Small intestine (tissue), 7 donors: ENCODE measurements at regions not wholly inside any gene's neighbourhood (a gene's known extent, or its start where the extent isn't known, plus 50 kb on each side); places are given as distances from the start of the nearest gene placed in this dataset.
"Not testable (repeated sequence)": the region's sequence is repeated elsewhere in the genome, so short reads cannot be mapped to it uniquely, and the experiment has no call there.

Source experiments
- DNase-seq, 2 donors: peaks; one replicate each; pipeline versions ENCODE4 v3.0.0 to v3.0.0-alpha.2; 2013
- FAIRE-seq: peaks from 2 replicates; lab custom pipeline; 2012; peaks lifted over from hg19 to GRCh38; lab: Jason Lieb, UNC
- H3K27ac ChIP-seq, 3 donors: one replicate each; pipeline ENCODE4 v1.5.1; 2013; ENCODE audit warnings: low read length in 2 of 3, mild to moderate bottlenecking in 2 of 3, control low read depth in 1 of 3, inconsistent platforms in 1 of 3, low read depth in 1 of 3, moderate library complexity in 1 of 3
- H3K27me3 ChIP-seq, 3 donors: one replicate each; pipeline ENCODE4 v1.6.1; 2013; ENCODE audit warnings: low read length in 3 of 3, inconsistent platforms in 1 of 3; ENCODE audit not compliant: control insufficient read depth in 3 of 3, insufficient read depth in 3 of 3
- H3K36me3 ChIP-seq, 3 donors: one replicate each; pipeline ENCODE4 v1.6.1; 2013; ENCODE audit warnings: low read length in 3 of 3, inconsistent platforms in 1 of 3, low read depth in 1 of 3, mild to moderate bottlenecking in 1 of 3, moderate library complexity in 1 of 3; ENCODE audit not compliant: control insufficient read depth in 3 of 3, insufficient read depth in 2 of 3
- H3K4me1 ChIP-seq, 3 donors: one replicate each; pipeline ENCODE4 v1.6.1; 2013; ENCODE audit warnings: low read length in 2 of 3, inconsistent platforms in 1 of 3, low read depth in 1 of 3, mild to moderate bottlenecking in 1 of 3, moderate library complexity in 1 of 3; ENCODE audit not compliant: control insufficient read depth in 3 of 3, insufficient read depth in 2 of 3
- H3K4me3 ChIP-seq, 3 donors: one replicate each; pipeline ENCODE4 v1.5.1; 2013; ENCODE audit warnings: low read length in 3 of 3, control low read depth in 1 of 3, inconsistent platforms in 1 of 3, low read depth in 1 of 3, mild to moderate bottlenecking in 1 of 3, moderate library complexity in 1 of 3
- H3K9me3 ChIP-seq, 2 donors: one replicate each; pipeline ENCODE4 v1.6.1; 2013; ENCODE audit warnings: low read depth in 1 of 2, low read length in 1 of 2; ENCODE audit not compliant: control insufficient read depth in 2 of 2, insufficient read depth in 1 of 2
- WGBS, 3 donors: extraction: QIAGEN DNeasy Blood & Tissue Kit; methylation state at CpG; one replicate each; pipeline ENCODE4 v1.1.7; 2013; 5-methylcytosine and 5-hydroxymethylcytosine counted together
- donor health status: healthy with polysubstance abuse.
- donor health status: control.
- donor health status: control.
- donor health status: Bipolar disorder and iron deficiency.
- donor health status: healthy.

- WGBS, 3 donors: 89 to 96% (median 91%) methylated on average over 2 of the region's 2 CpGs
- Histone ChIP-seq H3K27ac (no peak overlapping the region), H3K36me3 (no peaks in the 10 kb centered on the region), H3K9me3 (no peaks in the 10 kb centered on the region), H3K4me3 (no peak overlapping the region), H3K27me3 (no peaks in the 10 kb centered on the region), H3K4me1 (no peaks in the 10 kb centered on the region)
- DNase-seq: no peak
- FAIRE-seq: no peak
Observed at GRCh38 chr5:99058466-99058865, 129.7 kb upstream of the CHD1 start.

GRCh38 chr5:99054972-99055371 lies 126.2 kb upstream of the CHD1 start:
- DNase-seq (no peak), FAIRE-seq (no peak)
- Histone ChIP-seq H3K4me3 (no peak overlapping the region), H3K27ac (no peak overlapping the region), H3K9me3 (no peaks in the 10 kb centered on the region), H3K27me3 (no peaks in the 10 kb centered on the region), H3K4me1 (no peaks in the 10 kb centered on the region), H3K36me3 (no peaks in the 10 kb centered on the region)
- 72 to 89% (median 72%) methylated on average over 1 of the region's 1 CpG for WGBS, 3 donors

DNA sequence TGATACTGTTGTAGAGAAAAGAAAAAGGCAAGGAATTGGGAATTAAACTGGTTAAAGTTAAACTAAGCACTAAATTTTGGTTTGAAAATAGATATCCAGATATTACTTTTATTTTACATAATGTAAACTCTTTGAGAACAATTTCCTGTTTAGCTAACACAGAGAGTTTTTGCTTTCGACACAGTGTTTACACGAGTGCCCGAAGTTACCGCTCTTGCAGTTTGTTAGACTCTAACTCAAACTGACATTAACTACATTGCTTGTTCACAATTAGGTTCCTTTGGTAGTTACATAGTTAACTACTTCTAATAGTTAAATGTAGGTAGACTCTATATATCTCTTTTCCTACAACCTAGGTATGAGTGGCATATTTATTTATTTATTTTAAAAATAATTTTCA lies 117.1 kb upstream of the CHD1 start:
- 46 to 73% (median 72%) methylated on average over 4 of the region's 4 CpGs for WGBS, 3 donors
- FAIRE-seq (no peak), DNase-seq (no peak)
- Histone ChIP-seq H3K27ac (no peak overlapping the region), H3K4me3 (no peak overlapping the region), H3K27me3 (no peaks in the 10 kb centered on the region), H3K4me1 (no peaks in the 10 kb centered on the region), H3K9me3 (no peaks in the 10 kb centered on the region), H3K36me3 (no peaks in the 10 kb centered on the region)

DNA sequence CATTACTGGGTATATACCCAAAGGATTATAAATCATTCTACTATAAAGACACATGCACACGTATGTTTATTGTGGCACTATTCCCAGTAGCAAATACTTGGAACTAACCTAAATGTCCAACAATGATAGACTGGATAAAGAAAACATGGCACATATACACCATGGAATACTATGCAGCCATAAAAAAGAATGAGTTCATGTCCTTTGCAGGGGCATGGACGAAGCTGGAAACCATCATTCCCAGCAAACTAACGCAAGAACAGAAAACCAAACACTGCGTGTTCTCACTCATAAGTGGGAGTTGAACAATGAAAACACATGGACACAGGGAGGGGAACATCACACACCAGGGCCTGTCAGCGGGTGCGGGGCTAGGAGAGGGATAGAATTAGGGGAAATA lies 114.5 kb upstream of the CHD1 start:
- H3K27ac ChIP-seq, H3K4me3 ChIP-seq, DNase-seq, H3K4me1 ChIP-seq, FAIRE-seq, H3K27me3 ChIP-seq, H3K36me3 ChIP-seq, H3K9me3 ChIP-seq: not testable (repeated sequence)
- 85 to 91% (median 88%) methylated on average over 6 of the region's 6 CpGs for WGBS, 3 donors

- Histone ChIP-seq H3K9me3 (peaks cover 0 to 2% of the 10 kb centered on the region in 2 donors), H3K27ac (no peak overlapping the region), H3K27me3 (no peaks in the 10 kb centered on the region), H3K36me3 (no peaks in the 10 kb centered on the region), H3K4me1 (peaks cover 0 to 12% (median 4%) of the 10 kb centered on the region in 3 donors), H3K4me3 (no peak overlapping the region)
- WGBS, 3 donors: 54 to 60% (median 58%) methylated on average over 8 of the region's 8 CpGs
- no peak for FAIRE-seq
- peak in 1 of 2 donors; percentile 37 for DNase-seq
Observed at GRCh38 chr5:99037668-99038067, 108.9 kb upstream of the CHD1 start.

DNA sequence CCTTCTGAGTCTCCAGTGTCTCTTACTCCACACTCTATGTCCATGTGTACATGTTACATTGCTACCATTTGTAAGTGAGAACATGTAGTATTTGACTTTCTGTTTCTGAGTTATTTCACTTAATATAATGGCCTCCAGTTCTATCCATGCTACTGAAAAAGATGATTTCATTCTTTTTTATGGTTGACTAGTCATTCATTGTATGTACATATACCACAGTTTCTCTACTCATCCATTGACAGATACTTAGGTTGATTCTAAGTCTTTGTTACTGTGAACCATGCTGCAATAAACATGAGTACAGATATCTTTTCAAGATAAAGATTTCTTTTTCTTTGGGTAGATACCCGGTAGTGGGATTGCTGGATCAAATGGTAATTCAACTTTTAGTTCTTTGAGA lies 107.1 kb upstream of the CHD1 start:
- WGBS, 3 donors: 32 to 82% (median 77%) methylated on average over 1 of the region's 1 CpG
- H3K4me1 ChIP-seq: peaks cover 0 to 13% (median 5%) of the 10 kb centered on the region in 3 donors
- H3K9me3 ChIP-seq: peaks cover 0 to 2% of the 10 kb centered on the region in 2 donors
- H3K4me3 ChIP-seq: no peak overlapping the region
- no peak overlapping the region for H3K27ac ChIP-seq
- FAIRE-seq: no peak
- H3K36me3 ChIP-seq: no peaks in the 10 kb centered on the region
- no peak for DNase-seq
- no peaks in the 10 kb centered on the region for H3K27me3 ChIP-seq

DNA sequence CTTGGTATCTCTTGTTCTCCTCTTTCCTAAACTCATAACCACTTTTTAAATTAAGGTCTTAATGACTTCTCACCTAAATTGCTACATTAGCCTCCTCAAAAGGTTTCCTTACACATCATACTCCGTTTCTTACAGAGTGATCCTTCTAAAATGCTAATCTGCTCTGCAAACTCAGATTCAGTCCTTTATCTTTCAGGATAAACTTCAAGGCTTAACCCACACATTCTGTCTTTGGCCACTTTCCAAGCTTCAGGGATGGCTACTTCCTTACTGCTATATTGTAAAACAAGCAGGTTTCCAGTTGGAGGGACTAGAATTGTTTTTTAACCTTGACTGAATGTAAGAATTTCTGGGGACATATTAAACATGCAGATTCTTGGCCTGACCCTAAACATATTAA lies 105.5 kb upstream of the CHD1 start:
- peak overlapping the region in 1 of 3 donors; percentile 32 for H3K27ac ChIP-seq
- 14 to 50% (median 27%) methylated on average over 1 of the region's 1 CpG for WGBS, 3 donors
- H3K27me3 ChIP-seq: no peaks in the 10 kb centered on the region
- peaks cover 0 to 13% (median 7%) of the 10 kb centered on the region in 3 donors for H3K4me1 ChIP-seq
- H3K4me3 ChIP-seq: no peak overlapping the region
- H3K36me3 ChIP-seq: no peaks in the 10 kb centered on the region
- peaks cover 0 to 2% of the 10 kb centered on the region in 2 donors for H3K9me3 ChIP-seq
- FAIRE-seq: no peak
- peak; percentile 70 to 87 for DNase-seq

DNA sequence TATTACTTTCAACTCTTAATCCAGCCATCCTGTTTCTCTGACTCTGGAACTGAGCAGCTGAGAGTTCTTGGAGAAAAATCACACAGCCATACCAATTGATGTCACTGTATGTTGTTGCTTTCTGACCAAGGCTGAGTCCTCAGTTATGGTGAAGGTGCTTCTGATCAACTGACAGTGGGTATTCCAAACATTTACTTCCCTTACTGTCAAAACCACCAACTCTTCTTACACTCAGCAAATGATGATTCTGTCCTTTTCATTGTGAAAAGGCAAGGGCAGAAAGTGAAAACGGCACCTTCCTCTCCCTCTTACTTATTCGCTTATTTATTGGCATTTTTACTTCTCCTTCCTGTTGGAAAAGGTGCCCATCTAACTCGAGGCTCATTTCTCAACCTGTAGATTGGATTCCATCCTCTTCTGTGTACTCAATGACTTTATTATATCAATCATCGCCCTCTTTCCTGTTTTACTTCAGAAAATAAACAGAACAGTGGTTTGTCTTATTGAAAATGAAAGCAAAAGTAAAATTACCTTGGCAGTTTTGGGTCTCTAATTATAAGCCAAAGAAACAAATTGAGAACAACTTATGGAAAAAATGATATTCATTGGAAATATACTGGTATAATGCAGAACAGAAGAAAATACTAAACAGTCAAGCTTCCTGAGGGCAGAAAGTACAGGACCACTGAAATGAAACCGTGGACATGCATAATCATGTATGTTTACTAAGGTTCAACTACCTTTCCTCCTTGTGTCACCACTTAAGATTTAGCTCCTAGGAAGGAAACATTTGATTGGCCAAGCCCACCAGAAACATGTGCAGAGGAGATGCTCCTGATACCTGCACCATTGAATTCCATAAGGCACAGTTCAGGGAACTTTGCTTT lies 104.5 kb upstream of the CHD1 start:
- peaks cover 0 to 2% of the 10 kb centered on the region in 2 donors for H3K9me3 ChIP-seq
- WGBS, 3 donors: 5 to 12% (median 5%) methylated on average over 5 of the region's 5 CpGs
- peak overlapping the region; percentile 26 to 90 (median 88) for H3K27ac ChIP-seq
- peaks cover 0 to 13% (median 7%) of the 10 kb centered on the region in 3 donors for H3K4me1 ChIP-seq
- H3K4me3 ChIP-seq: peak overlapping the region; percentile 15 to 44 (median 37)
- no peaks in the 10 kb centered on the region for H3K36me3 ChIP-seq
- DNase-seq: peak; percentile 39 to 54
- FAIRE-seq: no peak
- H3K27me3 ChIP-seq: no peaks in the 10 kb centered on the region
